ENCODE measurements at regions not wholly inside any gene's neighbourhood (a gene's known extent, or its start where the extent isn't known, plus 50 kb on each side); places are given as distances from the start of the nearest gene placed in this dataset.

DNA sequence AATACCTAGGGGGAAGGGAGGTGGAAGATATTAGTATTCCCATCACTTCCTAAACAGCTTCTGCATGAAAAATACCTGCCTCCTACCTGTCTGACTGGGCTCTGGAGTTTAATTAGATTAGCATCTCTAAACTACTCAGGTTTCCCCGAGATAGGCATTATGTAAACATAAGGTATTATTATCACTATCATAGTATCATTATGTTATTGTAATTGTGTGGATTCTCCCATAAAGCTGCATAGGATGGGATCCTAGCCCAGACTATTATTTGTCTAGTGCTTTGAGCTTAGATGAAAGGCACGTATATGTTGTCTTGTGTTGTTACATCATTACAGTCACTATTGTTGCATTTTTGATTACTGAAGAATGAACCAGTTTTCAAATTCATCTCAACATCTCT lies 115.2 kb upstream of the SOX21 start:
- Mint-ChIP-seq H3K27me3 (peaks cover 2% of the 10 kb centered on the region), H3K27ac (no peak overlapping the region), H3K4me3 (no peak overlapping the region), H3K4me1 (no peaks in the 10 kb centered on the region), H3K9me3 (no peaks in the 10 kb centered on the region), H3K36me3 (ENCODE audit: low read depth) (no peaks in the 10 kb centered on the region)
- no peak for TF ChIP-seq CTCF (IDR thresholded peaks at IDR 0.05)
- ATAC-seq (ENCODE audit: low read depth) (no peak), DNase-seq (no peak)
- ChIA-PET CTCF (no interaction called here), POLR2A (no interaction called here)
- intact Hi-C loops (cut with micrococcal nuclease): no loop called here

DNA sequence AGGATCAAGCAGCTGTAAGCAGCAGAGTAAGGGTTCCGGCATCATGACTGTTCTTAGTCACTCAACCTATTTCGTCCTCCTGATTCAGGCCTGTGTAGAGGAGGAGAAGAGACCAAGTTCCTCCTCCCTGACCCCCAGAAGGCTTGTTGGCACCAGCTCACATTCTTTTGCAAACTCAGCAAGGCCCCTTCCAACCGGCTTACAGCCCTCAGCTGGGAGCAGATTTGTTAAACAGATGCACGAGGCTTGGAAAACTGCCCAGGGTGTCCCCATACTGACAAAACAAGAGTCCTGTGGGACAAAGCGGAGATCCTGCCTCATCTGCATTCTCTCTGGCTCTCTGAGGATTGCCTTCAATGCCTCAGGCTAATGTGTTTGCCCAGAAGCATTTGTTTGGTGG lies 113.2 kb upstream of the SOX21 start:
- Mint-ChIP-seq H3K36me3 (ENCODE audit: low read depth) (no peaks in the 10 kb centered on the region), H3K4me3 (no peak overlapping the region), H3K4me1 (no peaks in the 10 kb centered on the region), H3K27me3 (peaks cover 2% of the 10 kb centered on the region), H3K27ac (no peak overlapping the region), H3K9me3 (no peaks in the 10 kb centered on the region)
- ChIA-PET POLR2A (no interaction called here), CTCF (no interaction called here)
- ATAC-seq (ENCODE audit: low read depth) (no peak), DNase-seq (no peak)
- intact Hi-C loops (cut with micrococcal nuclease): no loop called here
- no peak for TF ChIP-seq CTCF (IDR thresholded peaks at IDR 0.05)

DNA sequence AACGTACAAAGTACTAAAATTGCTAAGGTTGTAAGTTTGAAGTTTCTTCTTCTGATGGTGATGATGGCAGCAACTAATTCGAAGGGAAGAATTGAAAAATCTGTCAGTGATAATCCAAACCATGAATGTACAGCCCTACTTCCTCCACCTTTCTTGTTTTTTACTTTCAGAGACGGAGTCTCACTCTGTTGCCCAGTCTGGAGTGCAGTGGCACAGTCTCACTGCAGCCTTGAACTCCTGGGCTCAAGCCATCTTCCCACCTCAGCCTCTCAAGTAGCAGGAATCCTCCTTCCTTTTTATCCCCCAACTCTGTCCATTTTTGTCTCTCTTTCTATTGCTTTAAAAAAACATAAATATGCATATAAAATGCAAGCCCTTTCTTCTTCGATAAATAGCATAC lies 112.3 kb upstream of the SOX21 start:
- ChIA-PET CTCF (no interaction called here), POLR2A (no interaction called here)
- intact Hi-C loops (cut with micrococcal nuclease): no loop called here
- Mint-ChIP-seq H3K4me1 (no peaks in the 10 kb centered on the region), H3K9me3 (no peaks in the 10 kb centered on the region), H3K4me3 (no peak overlapping the region), H3K27ac (no peak overlapping the region), H3K27me3 (peaks cover 2% of the 10 kb centered on the region), H3K36me3 (ENCODE audit: low read depth) (no peaks in the 10 kb centered on the region)
- no peak for ATAC-seq (ENCODE audit: low read depth)
- DNase-seq: no peak
- no peak for TF ChIP-seq CTCF (IDR thresholded peaks at IDR 0.05)

- Mint-ChIP-seq H3K4me1 (no peaks in the 10 kb centered on the region), H3K9me3 (no peaks in the 10 kb centered on the region), H3K27ac (no peak overlapping the region), H3K27me3 (peaks cover 2% of the 10 kb centered on the region), H3K4me3 (no peak overlapping the region), H3K36me3 (ENCODE audit: low read depth) (no peaks in the 10 kb centered on the region)
- no peak for DNase-seq
- POLR2A ChIA-PET: no interaction called here
- no peak for TF ChIP-seq CTCF (IDR thresholded peaks at IDR 0.05)
- ATAC-seq (ENCODE audit: low read depth): no peak
- intact Hi-C loops (cut with micrococcal nuclease): no loop called here
- CTCF ChIA-PET: no interaction called here
Observed at GRCh38 chr13:94822356-94822755, 110.0 kb upstream of the SOX21 start.

DNA sequence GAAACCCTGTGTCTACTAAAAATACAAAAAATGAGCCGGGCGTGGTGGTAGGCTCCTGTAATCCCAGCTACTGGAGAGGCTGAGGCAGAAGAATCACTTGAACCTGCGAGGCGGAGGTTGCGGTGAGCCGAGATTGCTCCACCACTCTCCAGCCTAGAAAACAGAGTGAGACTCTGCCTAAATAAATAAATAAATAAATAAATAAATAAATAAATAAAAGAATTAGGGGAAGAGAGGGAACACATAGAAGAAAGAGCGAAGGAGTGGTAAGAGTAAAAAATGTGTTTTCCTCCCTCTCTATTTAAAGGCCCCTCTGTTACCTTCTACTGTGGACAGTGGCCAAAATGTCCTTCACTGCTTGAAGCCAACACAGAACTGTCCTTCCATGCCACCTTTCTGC lies 103.9 kb upstream of the SOX21 start:
- H3K9me3 Mint-ChIP-seq: no peaks in the 10 kb centered on the region

More for the DNA sequence above, 103.9 kb upstream of the SOX21 start:
- Mint-ChIP-seq H3K4me1 (no peaks in the 10 kb centered on the region), H3K27ac (no peak overlapping the region), H3K36me3 (ENCODE audit: low read depth) (no peaks in the 10 kb centered on the region), H3K4me3 (no peak overlapping the region), H3K27me3 (no peaks in the 10 kb centered on the region)
- intact Hi-C loops (cut with micrococcal nuclease): no loop called here
- CTCF ChIA-PET: no interaction called here
- ATAC-seq (ENCODE audit: low read depth) (no peak), DNase-seq (no peak)
- TF ChIP-seq CTCF (IDR thresholded peaks at IDR 0.05): no peak
- POLR2A ChIA-PET: no interaction called here

All from activated B cell treated with CpG ODN at 0.5 μM for 24 hours (primary cell).